ENCODE measurements at regions not wholly inside any gene's neighbourhood (a gene's known extent, or its start where the extent isn't known, plus 50 kb on each side); places are given as distances from the start of the nearest gene placed in this dataset.

GRCh38 chrY:14256817-14257168 lies 200.8 kb downstream of the VCY1B start:
- H3K36me3 ChIP-seq, result no peaks in the 10 kb centered on the region
- ATAC-seq, result no peak
- no peak overlapping the region for H3K27ac ChIP-seq
- intact Hi-C loops (cut with DNase I), result no loop called here
- no peaks in the 10 kb centered on the region for H3K4me1 ChIP-seq
- no peak overlapping the region for H3K4me3 ChIP-seq
- H3K9me3 ChIP-seq, result no peaks in the 10 kb centered on the region
- no peak for TF ChIP-seq CTCF (IDR thresholded peaks at IDR 0.05)
- no peak for DNase-seq
- H3K27me3 ChIP-seq, result no peaks in the 10 kb centered on the region

GRCh38 chrY:14277029-14277428 lies 221.0 kb downstream of the VCY1B start:
- Histone ChIP-seq H3K4me3 (no peak overlapping the region), H3K9me3 (no peaks in the 10 kb centered on the region), H3K4me1 (no peaks in the 10 kb centered on the region), H3K27me3 (no peaks in the 10 kb centered on the region), H3K36me3 (no peaks in the 10 kb centered on the region), H3K27ac (no peak overlapping the region)
- intact Hi-C loops (cut with DNase I), result no loop called here
- DNase-seq (no peak), ATAC-seq (no peak)
- TF ChIP-seq CTCF (IDR thresholded peaks at IDR 0.05), result no peak

GRCh38 chrY:14290656-14291375 lies 233.5 kb upstream of the NLGN4Y start:
- no peaks in the 10 kb centered on the region for H3K9me3 ChIP-seq
- intact Hi-C loops (cut with DNase I), result no loop called here
- ATAC-seq, result no peak
- TF ChIP-seq CTCF (IDR thresholded peaks at IDR 0.05), result no peak
- no peak overlapping the region for H3K4me3 ChIP-seq
- H3K27me3 ChIP-seq, result no peaks in the 10 kb centered on the region
- H3K4me1 ChIP-seq, result no peaks in the 10 kb centered on the region
- no peaks in the 10 kb centered on the region for H3K36me3 ChIP-seq
- H3K27ac ChIP-seq, result no peak overlapping the region
- no peak for DNase-seq

GRCh38 chrY:14292382-14292781 lies 231.9 kb upstream of the NLGN4Y start:
- Histone ChIP-seq H3K9me3 (no peaks in the 10 kb centered on the region), H3K27ac (no peak overlapping the region), H3K4me1 (no peaks in the 10 kb centered on the region), H3K27me3 (no peaks in the 10 kb centered on the region), H3K36me3 (no peaks in the 10 kb centered on the region), H3K4me3 (no peak overlapping the region)
- ATAC-seq (no peak), DNase-seq (no peak)
- intact Hi-C loops (cut with DNase I), result no loop called here
- no peak for TF ChIP-seq CTCF (IDR thresholded peaks at IDR 0.05)

- no peaks in the 10 kb centered on the region for H3K36me3 ChIP-seq
- intact Hi-C loops (cut with DNase I), result no loop called here
- DNase-seq (no peak), ATAC-seq (no peak)
- TF ChIP-seq CTCF (IDR thresholded peaks at IDR 0.05), result no peak
- H3K4me1 ChIP-seq, result no peaks in the 10 kb centered on the region
- H3K9me3 ChIP-seq, result no peaks in the 10 kb centered on the region
- H3K27me3 ChIP-seq, result no peaks in the 10 kb centered on the region
- H3K4me3 ChIP-seq, result no peak overlapping the region
- no peak overlapping the region for H3K27ac ChIP-seq
Measured at GRCh38 chrY:14300775-14301174, 223.6 kb upstream of the NLGN4Y start.
